HepG2 (cell line): ENCODE measurements at regions not wholly inside any gene's neighbourhood (a gene's known extent, or its start where the extent isn't known, plus 50 kb on each side); places are given as distances from the start of the nearest gene placed in this dataset.

Experiments
- EZH2 ChIP-seq: conservative IDR thresholded peaks from 2 replicates; pipeline ENCODE4 v1.6.1; 2012; ENCODE audit warnings: mild to moderate bottlenecking, low read depth, low read length, moderate library complexity
- MEIS1 ChIP-seq: sonication (generic); formaldehyde crosslinking; IDR thresholded peaks from 2 replicates; pipeline ENCODE4 v1.9.0; 2021; ENCODE audit warnings: mild to moderate bottlenecking, missing genetic modification reagents, moderate library complexity, borderline replicate concordance
- TARDBP ChIP-seq: sonication (generic); formaldehyde crosslinking; IDR thresholded peaks from 2 replicates; pipeline ENCODE4 v1.8.0; 2022; ENCODE audit warnings: mild to moderate bottlenecking, missing genetic modification reagents
- ZNF256 ChIP-seq: sonication (generic); formaldehyde crosslinking; conservative IDR thresholded peaks from 2 replicates; pipeline ENCODE4 v1.4.0; 2020; ENCODE audit warnings: missing genetic modification reagents
- ZNF580 ChIP-seq: IDR thresholded peaks from 2 replicates; pipeline ENCODE4 v1.6.1; 2016; ENCODE audit warnings: low read depth, borderline replicate concordance
- TF ChIP-seq, protein P1 (sequence below): sonication (generic); formaldehyde crosslinking; IDR thresholded peaks from 2 replicates; pipeline ENCODE4 v1.5.0; 2020; ENCODE audit warnings: mild to moderate bottlenecking, missing genetic modification reagents, moderate library complexity

DNA sequence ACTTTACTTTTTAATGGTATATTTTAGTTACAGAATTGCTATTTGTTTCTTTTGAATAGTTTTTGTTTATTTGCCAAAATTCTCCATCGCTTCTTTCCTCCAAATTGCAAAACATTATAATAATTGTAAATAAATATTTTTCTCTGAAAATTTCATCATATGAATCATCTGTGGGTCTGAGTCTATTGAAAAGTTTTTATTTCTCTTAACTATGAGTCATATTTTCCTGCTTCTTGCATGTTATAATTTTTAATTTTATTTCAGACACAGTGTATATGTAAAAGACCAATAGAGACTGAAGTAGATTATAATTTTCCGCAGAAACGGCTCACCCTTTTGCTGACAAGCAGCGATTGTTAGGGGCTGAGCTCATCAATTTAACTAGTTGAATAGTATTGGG lies 279.1 kb upstream of the IL12B start:
- TF ChIP-seq MEIS1 (CRISPR knock-in tag), result no peak
- TF ChIP-seq EZH2, result no peak
- no peak for TF ChIP-seq ZNF580
- TF ChIP-seq ZNF256 (CRISPR knock-in tag), result no peak
- TF ChIP-seq, protein P1, sequence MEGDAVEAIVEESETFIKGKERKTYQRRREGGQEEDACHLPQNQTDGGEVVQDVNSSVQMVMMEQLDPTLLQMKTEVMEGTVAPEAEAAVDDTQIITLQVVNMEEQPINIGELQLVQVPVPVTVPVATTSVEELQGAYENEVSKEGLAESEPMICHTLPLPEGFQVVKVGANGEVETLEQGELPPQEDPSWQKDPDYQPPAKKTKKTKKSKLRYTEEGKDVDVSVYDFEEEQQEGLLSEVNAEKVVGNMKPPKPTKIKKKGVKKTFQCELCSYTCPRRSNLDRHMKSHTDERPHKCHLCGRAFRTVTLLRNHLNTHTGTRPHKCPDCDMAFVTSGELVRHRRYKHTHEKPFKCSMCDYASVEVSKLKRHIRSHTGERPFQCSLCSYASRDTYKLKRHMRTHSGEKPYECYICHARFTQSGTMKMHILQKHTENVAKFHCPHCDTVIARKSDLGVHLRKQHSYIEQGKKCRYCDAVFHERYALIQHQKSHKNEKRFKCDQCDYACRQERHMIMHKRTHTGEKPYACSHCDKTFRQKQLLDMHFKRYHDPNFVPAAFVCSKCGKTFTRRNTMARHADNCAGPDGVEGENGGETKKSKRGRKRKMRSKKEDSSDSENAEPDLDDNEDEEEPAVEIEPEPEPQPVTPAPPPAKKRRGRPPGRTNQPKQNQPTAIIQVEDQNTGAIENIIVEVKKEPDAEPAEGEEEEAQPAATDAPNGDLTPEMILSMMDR (CRISPR knock-in tag), result no peak
- TF ChIP-seq TARDBP, result no peak
